ENCODE measurements at regions not wholly inside any gene's neighbourhood (a gene's known extent, or its start where the extent isn't known, plus 50 kb on each side); places are given as distances from the start of the nearest gene placed in this dataset.

DNA sequence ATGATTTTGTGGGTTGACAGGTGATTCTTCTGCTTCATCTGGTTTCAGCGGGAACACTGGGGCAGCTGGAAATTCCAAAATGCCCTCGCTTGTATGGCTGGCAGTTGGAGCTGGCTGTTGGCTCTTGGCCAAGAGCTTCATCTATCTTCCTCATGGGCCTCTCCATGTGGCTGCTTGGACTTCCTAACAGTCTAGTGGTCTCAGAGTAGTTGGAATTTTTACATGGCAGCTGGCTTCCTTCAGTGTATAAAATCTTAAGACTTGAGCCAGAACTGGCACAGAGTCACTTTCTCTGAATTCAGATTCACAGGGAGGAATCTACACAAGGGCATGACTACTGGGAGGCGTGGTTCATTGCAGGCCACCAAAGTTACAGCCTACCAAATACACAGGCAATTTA, 204.9 kb upstream of the RMST start:
- TF ChIP-seq, protein P1, sequence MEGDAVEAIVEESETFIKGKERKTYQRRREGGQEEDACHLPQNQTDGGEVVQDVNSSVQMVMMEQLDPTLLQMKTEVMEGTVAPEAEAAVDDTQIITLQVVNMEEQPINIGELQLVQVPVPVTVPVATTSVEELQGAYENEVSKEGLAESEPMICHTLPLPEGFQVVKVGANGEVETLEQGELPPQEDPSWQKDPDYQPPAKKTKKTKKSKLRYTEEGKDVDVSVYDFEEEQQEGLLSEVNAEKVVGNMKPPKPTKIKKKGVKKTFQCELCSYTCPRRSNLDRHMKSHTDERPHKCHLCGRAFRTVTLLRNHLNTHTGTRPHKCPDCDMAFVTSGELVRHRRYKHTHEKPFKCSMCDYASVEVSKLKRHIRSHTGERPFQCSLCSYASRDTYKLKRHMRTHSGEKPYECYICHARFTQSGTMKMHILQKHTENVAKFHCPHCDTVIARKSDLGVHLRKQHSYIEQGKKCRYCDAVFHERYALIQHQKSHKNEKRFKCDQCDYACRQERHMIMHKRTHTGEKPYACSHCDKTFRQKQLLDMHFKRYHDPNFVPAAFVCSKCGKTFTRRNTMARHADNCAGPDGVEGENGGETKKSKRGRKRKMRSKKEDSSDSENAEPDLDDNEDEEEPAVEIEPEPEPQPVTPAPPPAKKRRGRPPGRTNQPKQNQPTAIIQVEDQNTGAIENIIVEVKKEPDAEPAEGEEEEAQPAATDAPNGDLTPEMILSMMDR (IDR thresholded peaks at IDR 0.05; ENCODE audit: poor library complexity), result no peak
- TF ChIP-seq EZH2phosphoT487 (IDR thresholded peaks at IDR 0.05; ENCODE audit: low read depth, severe bottlenecking, unreplicated experiment) (no peak), EZH2 (IDR thresholded peaks at IDR 0.05; ENCODE audit: borderline replicate concordance) (no peak)
